Erythroblast (primary cell): ENCODE measurements at regions not wholly inside any gene's neighbourhood (a gene's known extent, or its start where the extent isn't known, plus 50 kb on each side); places are given as distances from the start of the nearest gene placed in this dataset.
"Not testable (repeated sequence)": the region's sequence is repeated elsewhere in the genome, so short reads cannot be mapped to it uniquely, and the experiment has no call there.

Experiments used
- DNase-seq, 2 experiments: peaks; one replicate each; lab custom pipeline; 2025; lab: John Stamatoyannopoulos, UW
- GATA1 ChIP-seq: IDR thresholded peaks from 2 replicates; pipeline ENCODE4 v1.6.1; 2011; ENCODE audit warnings: low read depth, mild to moderate bottlenecking, control low read depth, low read length, moderate library complexity
- POLR2A ChIP-seq: IDR thresholded peaks from 2 replicates; pipeline ENCODE4 v1.6.1; 2011; ENCODE audit warnings: mild to moderate bottlenecking, low read length

- DNase-seq = peak; percentile 48 to 78
- TF ChIP-seq GATA1 (no peak), POLR2A (no peak)
These were observed 115.7 kb upstream of the SLC1A4 start for GRCh38 chr2:64873472-64873924.

GRCh38 chr2:64874593-64874992 is 114.6 kb upstream of the SLC1A4 start:
- no peak for DNase-seq
- no peak for TF ChIP-seq POLR2A
- no peak for TF ChIP-seq GATA1

DNA sequence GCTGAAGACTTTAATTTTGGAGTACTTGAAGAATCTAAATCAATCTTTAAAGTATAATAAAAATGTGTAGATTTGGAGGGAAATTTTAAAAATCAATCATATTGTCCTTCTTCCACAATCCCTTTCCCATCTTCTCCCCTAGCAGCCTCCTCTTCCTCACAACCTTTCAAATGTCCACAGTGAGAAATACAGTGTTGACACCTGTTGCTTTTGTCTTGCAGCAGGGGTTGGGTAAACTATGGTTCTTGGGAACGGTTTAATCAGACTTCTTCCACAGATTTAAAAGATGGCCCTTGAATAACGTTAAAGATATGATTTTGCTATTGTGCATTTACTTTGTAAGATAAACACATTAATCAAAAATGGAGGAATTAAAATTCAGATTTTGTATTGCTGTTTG is 113.8 kb upstream of the SLC1A4 start:
- DNase-seq = no peak
- no peak for TF ChIP-seq POLR2A
- TF ChIP-seq GATA1 = no peak

DNA sequence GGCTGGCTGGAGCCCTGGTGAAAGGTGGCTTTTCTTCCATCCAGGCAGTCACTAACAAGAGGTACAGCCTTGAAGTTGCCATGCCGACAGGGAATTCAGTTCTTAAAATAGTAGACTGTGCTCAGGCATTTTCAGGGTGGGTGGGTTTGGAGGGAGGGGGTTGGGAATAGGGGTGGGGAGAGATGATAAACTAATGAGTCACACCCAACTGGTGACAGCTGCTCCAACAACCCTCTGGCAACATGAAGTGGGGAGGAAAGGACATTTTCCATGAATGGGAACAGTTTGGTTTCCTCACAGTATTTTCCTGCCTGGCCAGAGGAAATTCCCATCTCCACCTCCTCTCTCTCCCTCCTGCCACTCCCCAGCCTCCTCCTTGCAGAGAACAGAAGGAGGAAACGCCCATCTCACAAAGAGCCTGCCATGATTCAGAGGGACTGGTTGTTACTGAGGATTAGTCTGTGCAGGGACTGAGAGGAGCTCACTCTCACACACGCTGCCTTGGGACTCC is 113.0 kb upstream of the SLC1A4 start:
- no peak for TF ChIP-seq GATA1
- no peak for TF ChIP-seq POLR2A
- no peak for DNase-seq

GRCh38 chr2:64879745-64880144 is 109.5 kb upstream of the SLC1A4 start:
- TF ChIP-seq GATA1 = no peak
- no peak for DNase-seq

DNA sequence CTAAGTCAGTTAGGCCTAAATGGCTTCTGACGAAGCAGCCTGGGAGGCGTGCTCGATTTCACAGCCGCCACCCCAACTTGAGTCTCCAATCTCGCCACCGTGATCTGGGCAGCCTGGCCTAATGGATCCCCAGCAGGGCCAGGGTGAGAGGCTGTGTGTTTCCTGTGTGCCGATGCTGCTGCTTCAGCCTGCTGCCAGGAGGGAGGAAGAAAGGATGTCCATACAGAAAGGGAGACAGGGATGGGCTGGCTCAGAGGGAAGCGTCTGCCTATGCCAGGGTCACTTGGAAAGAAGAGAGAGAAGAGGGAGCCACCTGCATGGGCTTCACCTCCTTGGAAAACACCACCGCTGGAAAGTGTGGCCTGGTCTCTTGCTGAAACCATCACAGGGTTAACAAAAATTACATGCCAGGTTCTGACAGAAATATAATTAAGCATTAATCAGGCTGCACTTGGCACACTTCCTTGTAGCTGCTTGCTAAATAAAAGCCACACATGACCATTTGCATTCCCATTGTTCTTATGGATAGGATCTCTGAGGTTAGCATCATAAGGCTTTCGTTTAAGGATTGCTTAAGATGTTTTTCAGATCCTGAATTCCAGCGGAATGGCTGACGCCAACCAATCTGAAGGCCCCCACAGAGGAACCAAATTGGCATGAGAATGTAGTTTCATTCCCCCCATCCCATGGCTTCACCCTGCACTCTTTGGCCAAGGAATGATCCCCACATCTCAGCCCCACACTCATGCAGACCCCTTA is 108.8 kb upstream of the SLC1A4 start:
- no peak for TF ChIP-seq GATA1

DNA sequence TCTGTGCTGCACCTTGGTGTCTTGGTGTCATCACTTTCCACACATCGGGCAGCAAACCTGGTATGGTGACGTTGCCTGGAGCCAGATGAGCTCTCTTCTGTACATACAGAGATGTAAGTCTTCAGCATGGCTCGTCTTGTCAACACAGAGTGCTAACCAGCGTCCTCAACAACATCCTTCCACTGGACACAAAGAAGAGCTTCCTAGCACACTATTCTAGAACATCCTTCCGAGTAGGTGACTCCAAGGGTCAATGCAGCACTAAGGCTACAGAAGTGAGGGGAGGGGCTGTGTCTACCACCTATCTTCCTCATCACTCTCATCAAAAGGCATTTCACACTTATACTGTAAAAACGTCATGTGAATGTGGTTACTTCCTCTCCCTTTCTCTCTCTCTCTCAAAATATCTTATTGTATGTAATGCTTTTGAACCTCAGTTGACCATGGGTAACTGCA is 108.1 kb upstream of the SLC1A4 start:
- DNase-seq = no peak

More for the DNA sequence above, 108.8 kb upstream of the SLC1A4 start:
- DNase-seq = no peak

DNA sequence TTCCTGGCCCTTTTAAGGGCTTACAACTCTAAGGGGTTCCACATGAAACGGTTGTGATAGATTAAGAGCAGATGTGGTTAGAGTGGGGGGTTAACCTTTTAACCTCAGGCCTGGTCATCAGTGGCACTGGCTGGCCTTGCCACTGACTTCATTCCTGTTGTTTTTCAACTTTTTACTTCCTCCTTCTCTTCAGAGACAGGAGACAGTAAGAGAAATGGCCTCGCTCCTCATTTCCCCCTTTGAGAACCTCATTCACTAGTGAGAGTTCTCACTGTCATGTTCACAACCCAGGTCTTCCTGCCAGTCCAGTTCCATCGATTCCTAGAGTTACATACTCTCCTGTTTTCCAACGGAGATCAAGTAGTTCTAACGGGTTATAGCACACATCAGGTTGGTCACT is 101.6 kb upstream of the SLC1A4 start:
- no peak for DNase-seq

More for the DNA sequence above, 108.1 kb upstream of the SLC1A4 start:
- TF ChIP-seq POLR2A (no peak), GATA1 (no peak)

DNA sequence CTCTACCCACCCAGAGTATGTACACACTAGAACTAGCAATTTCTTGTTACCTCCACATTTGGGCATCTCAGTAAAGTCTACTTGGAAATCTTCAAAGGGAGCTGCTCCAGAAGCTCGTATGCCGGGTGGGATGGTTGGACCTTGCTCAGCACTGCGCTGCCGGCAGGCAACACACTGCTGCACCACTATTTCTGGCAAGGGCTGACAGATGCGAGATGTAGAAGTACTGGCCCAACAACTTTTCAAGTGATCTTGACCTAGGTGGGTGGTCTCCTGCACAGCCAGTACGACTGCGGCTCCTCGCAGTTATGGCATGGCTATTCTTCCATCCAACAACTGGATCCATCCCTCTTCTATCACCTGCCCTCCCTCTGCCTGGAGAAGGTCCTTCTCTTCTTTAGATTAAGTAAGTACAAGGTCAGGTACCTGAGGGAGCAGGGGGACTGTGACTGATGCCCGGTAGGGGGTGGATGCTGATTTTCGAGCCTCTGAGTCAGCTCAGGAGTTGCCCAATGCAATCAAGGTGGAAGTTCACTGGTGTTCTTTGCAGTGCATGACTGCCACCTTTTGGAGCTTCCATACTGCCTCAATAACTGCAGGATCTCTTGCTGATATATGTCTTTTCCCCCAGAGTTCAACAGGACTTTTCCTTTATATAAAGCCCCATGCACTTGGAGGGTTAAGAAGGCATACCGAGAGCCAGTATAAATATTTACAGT is 100.4 kb upstream of the SLC1A4 start:
- TF ChIP-seq GATA1 = no peak
- TF ChIP-seq POLR2A = no peak
- DNase-seq = no peak

More for the DNA sequence above, 101.6 kb upstream of the SLC1A4 start:
- TF ChIP-seq GATA1 (no peak), POLR2A (no peak)

DNA sequence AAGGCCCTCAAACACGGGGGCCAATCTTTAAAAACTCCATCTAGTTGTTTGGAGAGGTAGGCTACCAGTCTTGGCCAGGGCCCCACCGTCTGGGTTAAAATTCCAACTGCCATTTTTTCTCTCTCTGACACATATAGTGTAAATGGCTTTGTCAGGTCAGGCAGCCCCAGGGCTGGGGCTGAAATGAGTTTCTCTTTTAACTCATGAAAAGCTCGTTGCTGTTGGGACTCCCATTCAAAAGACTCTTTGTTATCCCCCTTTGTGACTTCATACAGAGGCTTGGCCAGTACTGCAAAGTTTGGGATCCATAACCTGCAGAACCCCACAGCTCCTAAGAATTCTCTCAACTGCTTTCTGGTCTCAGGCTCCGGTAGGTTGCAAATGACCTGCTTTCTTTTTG is 99.4 kb upstream of the SLC1A4 start:
- no peak for DNase-seq
- TF ChIP-seq GATA1 (no peak), POLR2A (no peak)

GRCh38 chr2:64896572-64896971 is 92.6 kb upstream of the SLC1A4 start:
- not testable (repeated sequence) for DNase-seq

DNA sequence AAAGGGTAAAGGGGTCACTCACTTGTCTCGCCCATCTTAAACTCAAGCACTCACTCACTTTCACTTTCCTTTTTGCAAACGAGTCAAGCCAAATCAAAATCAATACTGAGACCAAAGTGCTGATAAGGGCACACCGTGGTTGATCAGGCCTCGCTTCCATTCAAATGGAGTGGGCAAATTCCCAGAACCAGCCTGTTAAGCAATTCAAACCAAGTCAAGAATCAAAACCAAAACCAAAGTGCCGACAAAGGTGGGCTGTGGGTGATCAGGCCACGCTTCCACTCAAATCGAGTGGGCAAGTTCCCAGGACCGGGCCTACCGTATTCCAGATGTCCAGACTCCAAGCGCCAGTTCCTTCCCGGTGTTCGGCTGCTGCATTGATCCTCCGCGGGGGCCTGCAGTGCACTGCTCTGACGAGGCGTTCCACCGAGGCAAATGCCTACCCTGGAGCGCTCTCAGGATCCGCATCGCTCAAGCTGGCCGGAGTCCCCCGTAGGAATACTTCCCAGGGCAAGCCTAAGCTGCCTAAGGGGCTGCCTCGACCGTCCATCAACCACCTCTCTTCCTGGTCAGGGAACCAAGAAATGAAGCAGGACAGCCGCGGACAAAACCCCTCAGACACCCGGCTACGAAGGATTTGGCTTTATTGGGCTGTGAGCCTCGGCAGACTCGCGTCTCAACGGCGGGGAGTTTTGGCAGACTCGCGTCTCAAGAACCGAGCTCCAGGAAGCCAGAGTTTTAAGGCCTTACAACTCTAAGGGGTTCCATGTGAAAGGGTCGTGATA is 89.9 kb upstream of the SLC1A4 start:
- TF ChIP-seq POLR2A (no peak), GATA1 (no peak)
- no peak for DNase-seq

GRCh38 chr2:64899876-64900275 is 89.3 kb upstream of the SLC1A4 start:
- DNase-seq = not testable (repeated sequence)

DNA sequence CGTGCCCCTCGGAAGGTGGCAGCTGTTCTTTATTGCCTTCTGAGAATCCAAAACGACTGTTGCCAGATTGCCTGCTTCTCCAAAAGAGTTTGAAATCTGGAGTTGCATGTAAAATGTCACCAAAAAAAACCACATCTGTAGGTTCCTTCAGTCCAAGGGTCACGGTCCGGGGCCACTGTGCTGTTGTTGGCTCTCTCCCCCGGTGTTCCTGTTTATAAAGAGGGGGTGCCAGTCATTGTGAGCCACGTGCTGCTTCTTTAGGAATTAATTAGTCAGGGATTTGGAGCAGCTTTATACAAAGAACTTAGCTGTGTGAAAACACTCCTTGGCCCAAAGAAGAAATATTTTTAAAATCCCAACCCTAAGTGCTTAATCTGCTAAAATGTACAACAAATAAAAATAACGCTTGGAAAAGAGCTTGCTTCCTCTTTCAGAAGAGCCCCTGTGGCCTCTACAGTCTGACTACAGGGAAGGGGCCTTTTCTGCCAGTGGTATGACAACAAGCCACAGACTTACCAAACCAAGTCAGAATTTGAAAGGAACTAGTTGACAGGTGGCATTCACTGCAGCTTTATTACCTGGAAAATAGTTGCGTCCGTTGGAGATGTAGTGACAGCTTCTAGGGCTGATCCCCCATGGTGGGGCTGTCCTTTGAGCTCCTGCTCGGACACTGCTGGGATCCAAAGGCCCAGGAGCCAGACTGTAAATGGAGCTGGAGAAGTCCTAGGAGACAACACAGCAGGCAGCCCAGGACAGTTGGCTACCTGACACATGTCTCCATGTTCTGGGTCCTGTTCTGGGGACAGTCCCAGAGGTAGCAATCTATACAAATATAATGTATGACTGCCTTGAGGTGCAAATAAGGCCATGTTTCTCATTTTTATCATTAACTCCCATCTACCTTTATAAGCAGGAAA is 84.5 kb upstream of the SLC1A4 start:
- DNase-seq = no peak

More for the DNA sequence above, 84.5 kb upstream of the SLC1A4 start:
- TF ChIP-seq POLR2A (no peak), GATA1 (no peak)
